MM.1S (cell line): ENCODE measurements at regions not wholly inside any gene's neighbourhood (a gene's known extent, or its start where the extent isn't known, plus 50 kb on each side); places are given as distances from the start of the nearest gene placed in this dataset.
"Not testable (repeated sequence)": the region's sequence is repeated elsewhere in the genome, so short reads cannot be mapped to it uniquely, and the experiment has no call there.

ENCODE experiments used
- DNase-seq: peaks from one replicate; pipeline ENCODE4 v3.0.0-alpha.2; 2015
- H2AFZ ChIP-seq: fragments of 300-600 bp; sonication (generic); 2 replicates; pipeline ENCODE4 v1.6.0; 2016; ENCODE audit warnings: antibody characterized with exemption, low read length
- H3F3A ChIP-seq: fragments of 300-600 bp; sonication (generic); 2 replicates; pipeline ENCODE4 v1.6.1; 2016; ENCODE audit warnings: mild to moderate bottlenecking, antibody characterized with exemption, low read length, moderate library complexity, mixed read lengths; ENCODE audit not compliant: insufficient read depth
- H3K27ac ChIP-seq: fragments of 300-600 bp; sonication (generic); 2 replicates; pipeline ENCODE4 v1.5.1; 2016; ENCODE audit warnings: mild to moderate bottlenecking, low read length
- H3K27me3 ChIP-seq: fragments of 300-600 bp; sonication (generic); replicated peaks from 2 replicates; pipeline ENCODE4 v1.6.0; 2016; ENCODE audit warnings: low read length; ENCODE audit not compliant: insufficient read depth
- H3K36me3 ChIP-seq: fragments of 300-600 bp; sonication (generic); replicated peaks from 2 replicates; pipeline ENCODE4 v1.6.1; 2016; ENCODE audit warnings: mild to moderate bottlenecking, low read length, mixed read lengths; ENCODE audit not compliant: insufficient read depth
- H3K4me1 ChIP-seq: fragments of 300-600 bp; sonication (generic); 2 replicates; pipeline ENCODE4 v1.6.1; 2016; ENCODE audit warnings: low read length, mixed read lengths
- H3K4me2 ChIP-seq: fragments of 300-600 bp; sonication (generic); 2 replicates; pipeline ENCODE4 v1.6.0; 2016; ENCODE audit warnings: low read depth, low read length
- H3K4me3 ChIP-seq: fragments of 300-600 bp; sonication (generic); 2 replicates; pipeline ENCODE4 v1.5.1; 2016; ENCODE audit warnings: low read length, mixed read lengths
- H3K79me2 ChIP-seq: fragments of 300-600 bp; sonication (generic); 2 replicates; pipeline ENCODE4 v1.6.1; 2016; ENCODE audit warnings: mixed run types, low read length, mixed read lengths
- H3K9ac ChIP-seq: fragments of 300-600 bp; sonication (generic); 2 replicates; pipeline ENCODE4 v1.6.1; 2016; ENCODE audit warnings: low read length, mixed read lengths
- H3K9me2 ChIP-seq: fragments of 300-600 bp; sonication (generic); replicated peaks from 2 replicates; pipeline ENCODE4 v1.6.1; 2016; ENCODE audit warnings: mild to moderate bottlenecking, low read length, mixed read lengths; ENCODE audit not compliant: insufficient read depth
- H3K9me3 ChIP-seq: fragments of 300-600 bp; sonication (generic); replicated peaks from 2 replicates; pipeline ENCODE4 v1.6.1; 2016; ENCODE audit warnings: mild to moderate bottlenecking, low read length, mixed read lengths; ENCODE audit not compliant: insufficient read depth
- H4K20me1 ChIP-seq: fragments of 300-600 bp; sonication (generic); 2 replicates; pipeline ENCODE4 v1.6.1; 2016; ENCODE audit warnings: mild to moderate bottlenecking, low read length, moderate library complexity, mixed read lengths; ENCODE audit not compliant: insufficient read depth
- EZH2 ChIP-seq: fragments of 300-600 bp; sonication (generic); optimal IDR thresholded peaks from 2 replicates; pipeline ENCODE3; 2017; ENCODE audit warnings: low read depth, mild to moderate bottlenecking, antibody characterized with exemption, low read length, mixed read lengths
- EZH2phosphoT487 ChIP-seq: fragments of 300-600 bp; sonication (generic); IDR thresholded peaks from 2 replicates; pipeline ENCODE4 v1.6.1; 2018; ENCODE audit warnings: antibody characterized with exemption, low read length
- TF ChIP-seq, protein P1 (sequence below): fragments of 300-600 bp; sonication (generic); IDR thresholded peaks from 2 replicates; pipeline ENCODE4 v1.5.1; 2016; ENCODE audit warnings: antibody characterized with exemption, low read length, mixed read lengths

DNA sequence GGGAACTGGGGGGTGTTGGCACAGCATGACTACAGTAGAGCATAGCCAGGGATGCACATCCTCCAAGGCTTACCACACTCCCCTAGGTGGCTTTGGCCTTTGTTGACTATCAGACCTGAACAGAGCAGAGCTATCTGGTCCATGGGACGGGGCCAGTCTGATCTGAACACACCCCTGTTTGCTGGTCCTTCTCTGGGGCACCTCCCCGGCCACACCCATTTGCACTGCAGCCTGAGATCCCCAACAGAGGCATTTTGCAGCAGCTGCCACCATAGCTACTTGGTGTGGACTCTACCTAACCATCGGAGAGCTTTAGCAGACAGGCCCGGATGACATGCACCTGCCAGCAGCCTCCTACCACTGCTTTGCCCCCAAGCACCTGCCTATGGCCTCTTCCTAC, 75.8 kb upstream of the NOX4 start:
- Histone ChIP-seq H2AFZ (no peak overlapping the region), H3K9me3 (no peaks in the 10 kb centered on the region), H3K36me3 (no peaks in the 10 kb centered on the region), H3K27me3 (no peaks in the 10 kb centered on the region), H3F3A (no peaks in the 10 kb centered on the region), H3K4me3 (no peak overlapping the region), H3K4me2 (no peak overlapping the region), H3K9me2 (no peaks in the 10 kb centered on the region), H3K27ac (no peak overlapping the region), H3K4me1 (no peaks in the 10 kb centered on the region), H4K20me1 (no peaks in the 10 kb centered on the region), H3K79me2 (no peaks in the 10 kb centered on the region), H3K9ac (no peak overlapping the region)
- TF ChIP-seq EZH2: no peak
- TF ChIP-seq EZH2phosphoT487: no peak
- TF ChIP-seq, protein P1, sequence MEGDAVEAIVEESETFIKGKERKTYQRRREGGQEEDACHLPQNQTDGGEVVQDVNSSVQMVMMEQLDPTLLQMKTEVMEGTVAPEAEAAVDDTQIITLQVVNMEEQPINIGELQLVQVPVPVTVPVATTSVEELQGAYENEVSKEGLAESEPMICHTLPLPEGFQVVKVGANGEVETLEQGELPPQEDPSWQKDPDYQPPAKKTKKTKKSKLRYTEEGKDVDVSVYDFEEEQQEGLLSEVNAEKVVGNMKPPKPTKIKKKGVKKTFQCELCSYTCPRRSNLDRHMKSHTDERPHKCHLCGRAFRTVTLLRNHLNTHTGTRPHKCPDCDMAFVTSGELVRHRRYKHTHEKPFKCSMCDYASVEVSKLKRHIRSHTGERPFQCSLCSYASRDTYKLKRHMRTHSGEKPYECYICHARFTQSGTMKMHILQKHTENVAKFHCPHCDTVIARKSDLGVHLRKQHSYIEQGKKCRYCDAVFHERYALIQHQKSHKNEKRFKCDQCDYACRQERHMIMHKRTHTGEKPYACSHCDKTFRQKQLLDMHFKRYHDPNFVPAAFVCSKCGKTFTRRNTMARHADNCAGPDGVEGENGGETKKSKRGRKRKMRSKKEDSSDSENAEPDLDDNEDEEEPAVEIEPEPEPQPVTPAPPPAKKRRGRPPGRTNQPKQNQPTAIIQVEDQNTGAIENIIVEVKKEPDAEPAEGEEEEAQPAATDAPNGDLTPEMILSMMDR: no peak
- DNase-seq: no peak

DNA sequence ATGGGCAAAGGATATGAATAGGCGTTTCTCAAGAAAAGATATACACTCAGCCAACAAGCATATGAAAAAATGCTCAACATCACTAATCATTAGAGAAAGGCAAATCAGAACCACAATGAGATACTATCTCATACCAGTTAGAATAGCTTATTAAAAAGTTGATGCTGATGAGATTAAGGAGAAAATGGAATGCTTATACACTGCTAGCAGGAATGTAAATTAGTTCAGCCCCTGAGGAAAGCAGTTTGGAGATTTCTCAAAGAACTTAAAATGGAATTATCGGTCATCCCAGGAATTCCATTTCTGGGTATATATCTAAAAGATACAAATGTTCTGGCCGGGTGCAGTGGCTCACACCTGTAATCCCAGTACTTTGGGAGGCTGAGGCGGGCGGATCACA, 78.2 kb upstream of the NOX4 start:
- not testable (repeated sequence) for DNase-seq, H3K36me3 ChIP-seq, H2AFZ ChIP-seq, H4K20me1 ChIP-seq, H3K9ac ChIP-seq, H3K27me3 ChIP-seq, H3F3A ChIP-seq, H3K79me2 ChIP-seq, H3K4me1 ChIP-seq, H3K27ac ChIP-seq, H3K4me2 ChIP-seq, H3K9me2 ChIP-seq, H3K9me3 ChIP-seq, H3K4me3 ChIP-seq

DNA sequence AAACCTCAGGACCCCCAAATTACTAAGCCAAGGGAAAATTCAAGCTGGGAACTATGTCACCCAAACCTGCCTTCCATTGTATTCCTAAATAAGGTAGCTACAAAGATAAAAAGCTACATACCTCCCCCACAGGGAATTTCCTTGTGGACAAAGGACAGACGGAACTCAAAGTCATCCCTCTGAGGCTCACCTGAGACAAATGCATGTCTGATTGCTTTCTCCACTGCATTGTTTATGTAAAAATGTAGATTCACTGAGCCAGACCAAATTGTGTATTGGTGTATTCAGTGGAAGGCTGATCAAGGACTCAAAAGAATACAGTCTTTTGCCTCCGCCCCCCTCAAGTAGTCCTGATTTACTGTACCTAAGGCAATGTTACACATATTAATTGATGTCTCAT, 80.5 kb upstream of the NOX4 start:
- H3K4me1 ChIP-seq, DNase-seq: not testable (repeated sequence)

DNA sequence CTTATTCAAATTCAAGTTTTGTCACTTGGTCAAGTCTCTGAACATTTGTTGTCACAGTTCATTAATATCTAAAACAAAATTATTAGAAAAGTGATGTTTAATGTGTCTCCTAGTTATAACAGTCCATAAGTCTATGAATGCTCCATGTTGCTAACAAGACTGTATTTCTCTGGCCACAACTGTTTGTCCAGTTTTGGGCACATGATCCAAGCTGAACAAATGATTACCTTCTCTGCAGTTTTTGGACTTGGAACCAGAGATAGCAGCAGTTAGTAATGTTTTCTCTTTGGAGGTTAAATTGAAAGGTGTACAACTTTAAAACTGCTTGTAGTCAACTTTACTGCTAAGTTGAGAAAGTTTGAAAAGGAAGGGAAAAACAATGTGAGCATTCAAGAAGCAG, 84.7 kb upstream of the NOX4 start:
- not testable (repeated sequence) for H4K20me1 ChIP-seq, H3K4me3 ChIP-seq, H2AFZ ChIP-seq, H3K4me2 ChIP-seq, H3K9ac ChIP-seq, H3K27ac ChIP-seq, H3K9me3 ChIP-seq, H3K27me3 ChIP-seq, H3K4me1 ChIP-seq, DNase-seq, H3K36me3 ChIP-seq, H3K79me2 ChIP-seq, H3K9me2 ChIP-seq, H3F3A ChIP-seq

More for the DNA sequence above, 80.5 kb upstream of the NOX4 start:
- not testable (repeated sequence) for H3F3A ChIP-seq, H3K4me2 ChIP-seq, H3K9ac ChIP-seq, H2AFZ ChIP-seq, H3K9me2 ChIP-seq, H4K20me1 ChIP-seq, H3K9me3 ChIP-seq, H3K36me3 ChIP-seq, H3K79me2 ChIP-seq, H3K27ac ChIP-seq, H3K4me3 ChIP-seq, H3K27me3 ChIP-seq

DNA sequence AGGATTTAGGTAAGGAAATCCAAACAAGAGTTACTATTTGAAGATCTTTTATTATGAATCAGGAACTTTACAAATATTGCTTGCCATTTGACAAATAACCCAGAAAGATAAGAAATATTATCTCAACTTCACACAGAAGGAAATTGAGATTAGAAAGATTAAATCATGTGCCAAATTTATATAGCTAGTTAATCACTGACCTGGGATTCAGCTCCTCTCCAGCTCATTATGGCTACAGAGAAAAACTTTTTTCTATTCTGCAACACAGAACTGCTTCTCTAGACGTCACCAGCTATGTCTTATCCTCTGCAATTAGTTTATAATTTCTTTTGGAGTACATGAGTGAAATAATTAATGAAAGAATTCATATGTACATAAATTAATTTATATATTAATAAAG, 86.3 kb upstream of the NOX4 start:
- not testable (repeated sequence) for H3K27me3 ChIP-seq, H3K4me1 ChIP-seq, H3K36me3 ChIP-seq, H3K4me3 ChIP-seq, H3F3A ChIP-seq, H3K27ac ChIP-seq, H3K79me2 ChIP-seq, H3K9me2 ChIP-seq, H2AFZ ChIP-seq, H3K9ac ChIP-seq, DNase-seq, H3K9me3 ChIP-seq, H4K20me1 ChIP-seq, H3K4me2 ChIP-seq
